Erythroblast (primary cell): ENCODE measurements at regions not wholly inside any gene's neighbourhood (a gene's known extent, or its start where the extent isn't known, plus 50 kb on each side); places are given as distances from the start of the nearest gene placed in this dataset.

Experiments used
- GATA1 ChIP-seq: IDR thresholded peaks from 2 replicates; pipeline ENCODE4 v1.6.1; 2011; ENCODE audit warnings: low read depth, mild to moderate bottlenecking, control low read depth, low read length, moderate library complexity
- POLR2A ChIP-seq: IDR thresholded peaks from 2 replicates; pipeline ENCODE4 v1.6.1; 2011; ENCODE audit warnings: mild to moderate bottlenecking, low read length

DNA sequence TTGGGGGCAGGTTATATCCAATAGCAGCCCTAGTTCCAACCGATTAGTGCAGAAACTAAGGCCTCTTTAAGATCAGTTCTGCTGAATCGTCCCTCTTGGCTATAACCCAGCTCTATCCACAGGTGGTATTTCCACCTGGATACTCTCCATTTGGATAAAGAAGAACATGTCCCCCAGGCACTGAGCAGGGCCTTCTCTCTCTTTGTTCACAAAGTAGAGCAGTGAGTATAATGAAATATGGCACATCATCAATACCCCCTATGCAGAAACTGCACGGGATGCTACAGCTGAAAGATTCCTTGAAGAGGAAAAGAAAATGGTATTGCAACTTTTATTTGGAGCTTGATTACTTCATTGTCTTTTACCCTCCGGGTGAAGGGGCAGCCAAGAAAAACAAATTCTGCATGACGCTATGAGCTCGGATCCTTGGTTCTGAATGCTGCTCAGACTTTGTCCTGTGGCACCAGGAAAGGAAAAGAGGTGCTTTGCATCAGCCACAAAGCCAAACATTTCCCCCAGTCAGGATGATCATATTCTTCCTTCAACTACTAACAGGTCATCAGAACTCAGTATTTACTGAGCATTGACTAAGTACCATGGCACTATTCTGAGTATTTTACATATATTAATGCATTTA is 399.7 kb downstream of the NPIPA8 start:
- no peak for TF ChIP-seq POLR2A
- TF ChIP-seq GATA1, result no peak
